Lung microvascular endothelial cell (primary cell): ENCODE measurements at regions not wholly inside any gene's neighbourhood (a gene's known extent, or its start where the extent isn't known, plus 50 kb on each side); places are given as distances from the start of the nearest gene placed in this dataset.

Source experiments
- DNase-seq, 2 donors: peaks; one replicate each; pipeline versions ENCODE4 v3.0.0 to v3.0.0-alpha.2; 2010; ENCODE audit warnings: low read depth in 2 of 2

DNA sequence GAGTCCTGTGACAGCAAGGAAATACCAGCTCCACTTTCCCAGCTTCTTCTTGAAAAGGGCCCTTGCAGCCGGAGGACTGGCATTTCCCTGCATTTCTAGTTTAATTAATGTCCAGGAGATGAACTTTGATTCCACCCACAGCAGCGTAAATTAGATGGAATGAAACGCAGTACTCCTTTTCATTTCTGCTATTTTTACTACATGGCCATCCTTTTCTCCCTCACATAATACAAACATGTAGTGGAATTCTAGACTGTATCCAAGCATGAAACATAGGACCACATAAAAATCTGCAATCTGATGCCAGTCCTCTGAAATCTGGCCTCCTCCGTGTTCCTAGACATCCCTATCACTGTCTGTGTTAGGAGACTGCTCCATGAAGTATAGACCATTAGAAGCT lies 403.2 kb downstream of the NR2F2 start:
- no peak for DNase-seq

DNA sequence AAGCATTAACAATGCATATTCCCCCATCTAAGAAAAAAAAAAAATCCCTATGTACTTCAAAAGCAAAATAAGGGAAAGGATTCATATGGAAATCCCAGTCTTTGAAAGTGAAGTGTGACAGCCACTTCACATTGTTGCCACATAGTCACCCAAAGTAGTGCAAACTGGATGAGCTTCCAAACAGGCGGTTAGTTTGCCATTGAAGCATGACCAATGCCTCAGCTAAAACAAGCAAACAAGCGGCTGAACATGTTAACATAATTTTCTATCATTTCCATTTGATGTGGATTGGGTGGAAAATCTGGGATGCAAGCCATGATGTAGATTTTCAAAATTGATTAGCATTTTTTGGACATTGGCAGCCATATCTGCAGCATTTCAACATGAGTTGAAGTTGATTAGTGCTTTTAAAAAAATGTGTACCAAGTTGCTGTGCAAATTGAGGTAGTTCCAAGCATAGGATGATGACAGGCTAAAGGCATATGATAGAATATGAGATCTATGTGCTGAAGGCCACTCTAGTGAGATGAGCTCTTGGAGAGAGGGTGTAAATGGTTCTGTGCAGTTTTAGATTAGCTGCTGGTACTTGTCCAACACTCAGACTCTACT lies 405.2 kb downstream of the NR2F2 start:
- DNase-seq = no peak

DNA sequence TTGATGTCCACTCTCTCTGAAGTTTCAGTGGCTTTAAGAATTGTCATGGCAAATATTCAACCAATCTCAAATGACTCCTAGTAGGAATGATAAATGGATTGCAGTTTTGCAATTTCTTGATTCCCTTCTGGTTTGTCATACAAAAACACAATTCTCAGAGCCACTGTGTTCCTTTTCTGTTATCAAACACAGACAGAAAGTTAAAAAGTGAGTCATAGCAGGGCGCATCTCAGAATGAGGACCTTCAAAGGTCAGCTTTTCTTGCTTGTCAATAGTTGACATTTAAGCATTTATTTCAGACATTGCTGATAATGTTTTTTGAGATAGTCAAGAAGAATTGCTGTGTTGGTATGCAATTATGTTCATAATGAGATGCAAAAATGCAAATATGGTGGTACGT lies 405.9 kb downstream of the NR2F2 start:
- no peak for DNase-seq

DNA sequence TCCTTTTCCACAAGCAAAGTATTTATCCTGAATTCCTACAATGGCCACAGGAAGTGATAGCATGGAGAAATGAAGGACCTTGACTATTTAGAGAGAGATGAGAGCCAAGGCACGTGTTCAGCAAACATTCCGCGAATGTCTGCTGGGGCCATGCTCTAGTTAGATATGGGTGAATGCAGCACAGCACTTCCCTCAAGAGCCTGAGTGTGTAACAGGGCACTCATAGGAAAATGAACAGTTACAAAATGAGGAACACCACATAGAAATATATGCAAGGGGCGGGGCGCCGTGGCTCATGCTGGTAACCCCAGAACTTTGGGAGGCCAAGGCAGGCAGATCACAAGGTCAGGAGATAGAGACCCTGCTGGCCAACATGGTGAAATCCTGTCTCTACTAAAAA lies 406.9 kb downstream of the NR2F2 start:
- no peak for DNase-seq

DNA sequence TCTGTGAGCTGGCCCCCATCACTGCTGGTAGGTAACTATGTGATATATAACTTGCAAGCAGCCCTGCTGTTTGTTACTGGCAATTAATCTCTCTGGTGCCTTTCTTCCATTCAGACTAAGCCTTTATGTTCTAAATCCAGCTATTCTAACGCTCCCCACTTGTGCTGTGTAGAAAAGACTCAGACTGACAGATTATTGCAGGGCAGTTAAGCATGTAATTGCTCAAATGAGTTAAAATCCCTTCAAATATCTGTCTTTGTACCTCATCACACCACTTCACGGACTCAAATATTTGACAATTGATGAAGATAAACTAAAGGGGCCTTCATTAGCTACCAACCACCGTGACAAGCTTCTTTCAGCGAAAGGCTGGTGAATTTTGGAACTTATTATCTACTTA lies 416.2 kb downstream of the NR2F2 start:
- DNase-seq = no peak

DNA sequence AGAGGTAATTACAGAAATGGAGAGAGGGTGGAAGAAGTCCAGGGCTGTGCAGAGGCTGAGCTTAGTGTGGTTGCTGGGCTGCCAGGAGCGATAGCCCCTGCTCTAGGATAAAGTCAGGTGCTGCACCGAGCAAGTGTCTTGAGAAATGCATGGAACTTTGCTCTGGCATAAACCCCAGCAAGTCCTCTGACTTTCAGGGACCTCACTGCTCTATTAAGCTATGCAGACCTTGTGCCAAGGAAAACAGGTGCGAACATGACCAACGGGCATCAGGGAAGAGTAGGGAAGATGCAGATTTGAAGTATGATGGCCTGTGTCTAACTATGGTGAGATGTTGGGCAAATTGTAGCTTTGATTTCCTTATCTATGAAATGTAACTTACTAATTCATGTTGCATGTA lies 416.8 kb downstream of the NR2F2 start:
- no peak for DNase-seq

DNA sequence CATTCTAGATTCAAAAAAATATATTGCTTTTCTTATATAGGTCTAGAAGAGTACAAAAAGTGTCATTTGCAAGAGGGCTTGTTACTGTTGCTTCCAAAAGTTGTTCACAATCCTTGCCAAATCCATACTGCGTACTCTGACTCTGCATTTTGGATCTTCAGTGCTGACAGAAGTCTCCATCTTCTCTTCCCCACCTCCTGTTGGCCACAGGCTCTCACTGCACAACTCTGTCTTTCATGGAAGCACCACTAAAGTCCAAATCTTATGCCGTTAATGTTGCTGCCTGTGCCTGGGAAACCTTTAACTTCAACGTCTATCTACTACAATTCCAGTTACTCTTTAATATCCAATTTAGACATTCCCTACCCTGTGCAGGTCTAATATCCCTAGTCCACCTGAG lies 419.9 kb downstream of the NR2F2 start:
- DNase-seq = no peak

DNA sequence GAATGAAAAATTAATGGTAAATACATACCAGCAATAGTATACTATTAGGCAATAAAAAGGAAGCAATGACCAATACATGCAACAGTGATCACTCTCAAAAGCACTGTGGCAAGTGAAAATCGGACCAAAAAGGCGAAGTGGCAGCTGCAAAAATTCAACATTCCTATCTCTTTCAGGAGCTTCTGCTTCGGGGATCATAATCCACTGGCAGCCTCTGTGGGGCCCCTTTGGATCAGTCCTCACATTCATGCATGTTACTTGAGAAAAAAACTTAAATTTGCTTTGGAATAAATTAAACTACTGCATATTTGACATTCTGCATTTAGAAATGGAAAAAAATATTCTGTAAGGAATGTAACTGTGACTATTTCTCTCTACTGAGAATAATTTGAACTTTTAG lies 425.6 kb downstream of the NR2F2 start:
- DNase-seq = no peak

DNA sequence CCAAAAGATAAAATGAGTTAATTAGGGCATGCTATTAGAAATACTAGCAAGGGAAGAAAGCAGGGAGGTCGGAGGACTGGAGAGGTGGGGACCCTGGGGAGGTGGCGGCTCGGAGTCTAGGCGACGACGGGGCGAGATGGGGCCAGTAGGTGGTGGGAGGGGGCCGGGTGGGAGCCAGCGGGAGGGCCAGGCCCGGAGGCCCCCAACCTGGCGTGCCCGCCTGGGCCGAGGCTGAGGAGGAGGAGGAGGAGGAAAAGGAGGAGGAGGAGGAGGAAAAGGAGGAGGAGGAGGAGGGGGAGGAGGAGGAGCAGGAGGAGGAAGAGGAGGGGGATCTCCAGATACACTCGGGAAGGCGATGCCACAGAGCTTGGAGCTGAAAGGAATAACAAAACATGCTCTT lies 426.2 kb downstream of the NR2F2 start:
- no peak for DNase-seq

DNA sequence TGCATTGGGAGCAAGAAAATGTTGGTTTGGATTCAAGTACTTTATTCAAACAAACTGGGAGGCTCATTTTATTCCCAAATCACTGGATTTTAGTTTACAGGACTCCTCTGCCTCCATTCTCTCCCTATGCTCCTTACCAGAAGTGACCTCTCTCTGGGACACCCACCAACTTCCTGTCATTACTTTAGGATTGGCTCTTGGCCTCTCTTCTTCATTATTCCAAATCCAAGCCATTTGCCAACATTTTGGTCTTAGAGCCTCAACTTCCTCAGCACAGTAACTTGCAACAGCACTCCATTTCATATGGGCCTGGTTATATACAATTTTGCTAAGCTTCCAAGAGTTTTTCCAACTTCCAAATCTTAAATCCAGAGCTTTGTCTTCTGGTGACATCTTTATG lies 432.1 kb downstream of the NR2F2 start:
- DNase-seq = no peak

DNA sequence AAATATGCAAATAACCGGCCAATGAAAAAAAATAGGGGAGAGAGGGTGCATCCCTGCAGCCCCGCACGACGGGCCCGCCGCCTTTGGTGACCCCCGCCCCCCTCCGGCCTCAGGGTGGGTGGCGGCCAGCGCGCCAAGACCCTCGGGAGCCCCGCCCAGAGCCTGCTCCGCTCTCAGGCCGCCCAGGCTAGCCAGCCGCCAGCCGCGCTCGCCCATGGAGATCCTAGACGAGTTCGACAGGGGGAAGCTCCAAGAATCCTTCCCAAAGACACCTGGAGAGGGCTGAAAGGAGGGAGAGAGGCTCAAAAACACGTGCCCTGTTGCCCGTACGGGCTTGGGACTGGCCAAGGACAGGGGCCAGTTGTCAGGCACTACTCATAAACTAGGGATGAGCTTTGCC lies 434.0 kb downstream of the NR2F2 start:
- no peak for DNase-seq

DNA sequence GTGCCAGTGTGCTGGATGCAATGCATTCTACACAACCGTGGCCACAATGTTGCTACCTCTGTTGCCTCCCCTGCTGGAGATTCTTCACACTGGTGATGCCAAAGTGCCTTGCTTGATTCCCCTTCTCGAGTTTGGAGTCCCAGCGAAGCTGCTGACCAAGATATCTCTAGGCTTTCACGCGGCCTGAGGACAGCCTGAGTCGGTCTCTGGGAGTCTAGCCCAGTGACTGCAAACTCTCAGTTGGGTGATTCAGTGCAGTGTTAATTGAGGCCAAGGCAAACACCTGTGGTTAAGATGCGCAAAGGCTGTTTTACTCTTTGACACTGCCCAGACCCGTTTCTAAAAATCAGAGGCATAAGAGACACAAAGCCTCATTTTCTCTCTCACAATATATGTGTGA lies 434.4 kb downstream of the NR2F2 start:
- DNase-seq = no peak

DNA sequence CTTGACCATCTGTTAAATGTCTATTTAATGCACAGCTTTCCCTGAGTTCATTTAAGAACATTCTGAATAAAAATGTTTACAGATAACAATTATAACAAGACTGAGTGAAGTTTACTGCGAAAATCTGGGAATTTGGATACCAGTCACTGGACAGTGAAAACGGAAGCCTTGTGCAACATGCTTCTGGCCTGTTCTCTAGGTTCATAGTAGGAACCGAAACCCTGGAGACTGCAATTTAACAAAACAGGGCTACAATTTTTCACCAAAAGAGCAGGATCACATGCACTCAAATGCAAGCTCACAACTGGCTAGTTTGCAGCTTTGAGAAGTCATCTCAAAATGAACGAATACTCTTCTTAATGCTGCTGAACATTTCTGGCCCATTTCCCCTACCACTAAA lies 435.9 kb downstream of the NR2F2 start:
- no peak for DNase-seq

DNA sequence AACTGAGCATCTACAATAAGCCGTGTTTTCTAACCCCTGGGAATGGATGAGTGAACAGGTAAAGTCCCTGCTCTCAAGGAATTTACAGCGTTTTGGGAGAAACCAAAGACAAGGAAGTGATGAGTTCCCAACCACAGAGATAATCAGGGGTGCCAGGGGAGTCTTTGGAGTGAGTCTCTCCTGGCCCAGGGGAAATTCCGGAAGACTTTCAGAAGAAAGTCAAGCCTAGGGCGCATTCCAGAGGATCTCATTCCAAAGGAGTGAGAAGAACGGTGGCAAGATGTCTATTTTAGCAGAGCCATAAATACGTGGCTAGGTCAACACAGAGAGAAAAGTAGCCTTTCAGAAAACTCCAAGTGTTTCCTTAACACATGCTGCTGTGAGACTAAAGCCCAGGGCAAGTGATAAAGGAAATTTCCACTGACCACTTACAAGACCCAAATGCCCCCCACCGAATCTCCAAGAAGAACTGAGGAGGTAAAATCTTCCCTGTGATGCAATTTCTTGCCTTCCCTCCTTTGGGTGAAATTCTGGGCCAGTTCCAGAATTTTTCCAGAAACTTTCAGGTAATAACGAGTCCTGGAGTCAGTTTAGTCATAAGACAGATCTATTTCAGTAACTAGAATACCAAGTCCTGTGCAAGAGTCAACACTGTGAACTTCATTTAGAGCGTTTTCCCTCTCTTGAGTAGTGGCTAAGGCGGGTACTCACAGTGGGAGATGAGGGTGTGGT lies 437.4 kb downstream of the NR2F2 start:
- DNase-seq = no peak

DNA sequence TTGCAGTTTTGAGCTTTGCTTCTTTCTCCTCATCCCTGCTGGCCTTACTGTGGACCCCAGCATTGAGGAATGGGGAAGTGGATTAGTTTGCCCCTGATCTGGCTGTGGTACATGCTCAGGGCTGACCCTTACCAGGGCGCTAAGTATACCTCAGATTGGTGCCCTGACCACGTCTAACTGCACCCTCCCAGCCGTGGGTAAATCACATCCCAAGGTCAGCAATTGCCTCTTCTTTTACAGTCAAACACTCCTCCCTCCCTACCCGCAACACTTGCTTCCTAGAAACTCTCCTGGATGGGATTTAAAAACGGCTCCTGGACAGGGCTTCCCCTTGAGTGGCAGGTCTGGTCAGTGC lies 437.9 kb downstream of the NR2F2 start:
- no peak for DNase-seq

DNA sequence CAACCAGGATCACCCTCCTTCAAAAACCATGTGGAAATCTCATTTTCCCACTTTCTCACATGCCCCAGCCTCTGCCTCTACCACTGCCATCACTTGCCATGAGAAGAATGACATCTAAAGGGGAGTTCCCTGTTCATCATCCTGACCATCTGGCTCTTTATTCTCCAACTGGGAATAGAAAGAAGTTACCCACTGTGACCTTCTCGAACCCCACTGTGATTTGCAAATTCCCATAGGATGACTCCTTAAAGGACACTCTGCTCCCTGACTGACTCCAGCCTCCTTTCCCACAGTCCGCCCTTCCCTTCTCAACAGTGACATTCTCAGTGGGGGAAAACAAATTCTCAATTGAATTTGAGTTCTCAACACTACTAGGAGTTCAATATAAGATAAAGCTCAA lies 440.5 kb downstream of the NR2F2 start:
- no peak for DNase-seq

DNA sequence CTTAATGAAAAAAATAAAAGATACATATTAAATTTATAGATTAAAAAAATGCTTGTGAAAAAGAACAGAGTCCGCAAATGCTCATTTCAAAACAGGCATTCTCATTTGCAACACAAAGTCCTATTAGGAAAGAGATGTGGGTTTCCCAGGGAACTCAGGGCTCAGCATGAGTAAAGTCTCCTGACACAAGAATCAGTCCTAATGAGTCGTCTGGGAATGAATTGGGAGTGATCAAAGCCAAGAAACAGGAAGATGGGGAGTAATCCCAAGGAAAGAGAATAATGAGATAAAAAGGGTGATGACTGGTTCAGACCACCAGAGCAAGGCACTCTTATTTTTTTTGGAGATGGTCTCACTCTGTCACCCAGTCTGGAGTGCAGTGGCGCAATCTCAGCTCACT lies 443.7 kb downstream of the NR2F2 start:
- no peak for DNase-seq

DNA sequence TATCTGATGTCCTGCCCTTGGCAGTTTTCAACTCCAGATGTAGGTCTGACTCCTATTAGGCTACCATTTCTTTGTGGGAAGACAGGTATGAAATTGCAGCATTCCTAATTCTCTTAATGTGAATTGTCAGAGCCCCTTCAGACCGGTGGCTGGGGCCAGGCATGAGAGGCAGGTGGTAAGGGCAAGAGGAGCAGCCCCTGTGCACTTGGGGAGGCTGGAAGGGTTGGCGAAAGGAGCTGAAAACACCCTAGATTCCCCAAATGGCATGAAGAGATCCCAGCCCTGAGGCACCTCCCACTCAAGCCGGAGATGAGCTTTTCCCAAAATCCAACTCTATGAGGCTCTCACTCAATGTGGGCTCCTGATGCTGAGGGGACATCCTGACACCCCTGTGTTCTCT lies 453.2 kb downstream of the NR2F2 start:
- no peak for DNase-seq

DNA sequence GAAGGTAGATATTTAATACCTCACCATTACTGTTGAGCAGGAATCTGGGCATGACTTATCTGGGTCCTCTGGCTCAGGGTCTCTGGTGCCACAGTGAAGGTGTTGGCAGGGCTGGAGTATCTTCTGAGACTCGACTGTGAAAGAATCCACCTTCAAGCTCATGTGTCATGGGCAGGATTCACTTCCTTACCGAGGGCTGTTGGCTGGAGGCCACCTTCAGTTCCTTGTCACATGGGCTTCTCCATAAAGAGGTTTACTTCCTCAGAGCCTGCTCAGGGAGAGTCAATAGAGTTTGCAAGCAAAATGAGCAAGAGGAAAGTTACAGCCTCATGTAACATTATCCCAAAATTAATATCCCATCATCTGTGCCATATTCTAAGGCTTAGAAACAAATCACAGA lies 459.5 kb downstream of the NR2F2 start:
- DNase-seq = no peak

DNA sequence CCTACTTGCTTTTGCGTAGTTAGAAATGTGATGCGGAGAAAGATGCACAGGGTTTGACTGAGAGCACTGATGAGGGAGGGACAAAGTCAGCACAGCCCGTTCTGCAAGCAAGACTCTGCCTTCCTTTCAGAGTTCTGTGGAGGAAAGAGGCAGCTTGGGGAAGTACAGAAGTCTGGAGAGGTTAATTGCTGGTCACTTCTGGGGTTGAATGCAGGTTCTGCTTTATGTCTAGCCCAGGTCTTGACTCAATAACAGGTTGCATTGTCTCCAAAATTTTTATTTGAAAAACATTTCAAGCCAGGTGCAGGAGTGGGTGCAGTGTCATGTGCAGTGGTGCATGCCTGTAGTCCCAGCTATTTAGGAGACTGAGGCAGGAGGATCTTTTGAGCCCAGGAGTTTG lies 461.7 kb downstream of the NR2F2 start:
- DNase-seq = no peak

DNA sequence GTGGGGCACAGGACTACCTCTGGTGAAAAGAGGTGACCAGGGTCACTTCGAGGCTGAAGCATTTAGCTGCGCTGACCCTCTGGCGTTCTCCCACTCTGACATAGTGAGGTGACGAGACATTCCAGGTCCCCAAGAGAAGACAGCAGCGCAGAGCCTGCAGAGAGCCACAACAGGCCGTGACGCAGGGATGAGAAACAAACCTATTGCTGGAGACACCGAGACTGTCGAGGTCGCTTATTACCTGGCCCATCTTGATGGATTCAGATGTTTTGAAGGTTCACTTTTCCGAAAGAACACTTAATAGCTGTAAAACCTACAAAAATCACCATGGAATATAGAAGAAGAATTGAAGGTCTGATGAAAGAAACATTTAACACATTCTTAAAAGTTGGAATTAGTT lies 466.3 kb downstream of the NR2F2 start:
- no peak for DNase-seq

DNA sequence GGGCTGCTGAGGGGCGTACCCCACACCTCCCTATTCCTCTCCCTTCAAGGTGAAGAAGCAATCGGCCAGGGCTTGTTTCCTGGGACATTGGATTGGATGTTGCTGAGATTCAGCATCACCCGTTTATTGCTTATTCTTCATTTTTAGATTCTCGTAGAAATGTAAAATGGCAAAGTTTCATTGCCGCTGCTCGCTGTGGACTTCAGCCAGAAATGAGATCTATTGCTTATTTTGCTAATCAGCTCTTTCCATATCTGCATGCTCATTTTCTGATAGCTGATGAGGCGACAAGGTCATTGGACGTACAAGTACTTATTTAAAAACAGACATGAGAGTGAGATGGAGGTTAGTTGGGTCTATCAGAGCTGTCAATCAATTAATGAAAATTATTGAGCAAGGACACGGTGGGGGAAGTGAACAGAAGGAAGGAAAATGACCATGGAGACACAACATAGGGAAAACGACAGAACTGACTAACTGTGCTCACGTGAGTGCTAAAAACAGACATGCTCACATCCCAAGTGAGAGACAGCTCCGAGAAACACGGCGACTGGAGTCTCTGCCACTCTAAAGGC lies 471.2 kb downstream of the NR2F2 start:
- DNase-seq = no peak

DNA sequence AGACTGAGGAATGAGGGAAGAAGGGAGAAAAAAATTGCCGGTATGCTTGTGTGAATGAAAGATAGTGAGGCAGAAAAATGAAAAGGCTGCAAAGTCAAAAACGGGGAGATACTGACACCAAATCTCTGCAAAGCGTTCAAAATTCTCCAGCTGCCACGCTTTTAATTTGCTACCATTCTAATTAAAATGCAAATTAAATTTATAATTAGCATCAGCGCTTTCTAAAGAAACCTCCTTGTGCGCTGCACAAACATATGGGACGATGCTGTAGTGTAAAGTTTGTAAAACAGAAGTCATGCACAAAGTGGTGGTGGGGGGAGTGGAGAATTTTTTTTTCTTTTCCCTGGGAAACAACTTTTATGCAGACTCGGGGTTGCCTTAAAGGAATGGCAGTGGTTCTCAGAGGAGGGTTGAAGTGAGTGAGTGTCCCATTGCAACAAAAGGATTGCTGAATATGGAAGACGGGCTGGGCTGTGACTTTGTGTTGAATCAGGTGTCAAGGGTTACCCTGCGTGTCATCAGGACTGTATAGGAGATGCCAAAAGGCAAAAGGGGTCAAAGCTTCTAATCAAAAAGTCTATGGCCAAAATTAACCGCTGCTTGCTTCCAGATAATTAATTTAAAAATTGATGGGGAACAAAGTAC lies 472.2 kb downstream of the NR2F2 start:
- no peak for DNase-seq
